Keratinocyte (primary cell): ENCODE measurements at regions not wholly inside any gene's neighbourhood (a gene's known extent, or its start where the extent isn't known, plus 50 kb on each side); places are given as distances from the start of the nearest gene placed in this dataset.
"Not testable (repeated sequence)": the region's sequence is repeated elsewhere in the genome, so short reads cannot be mapped to it uniquely, and the experiment has no call there.

Experiments used
- DNase-seq: peaks from one replicate; pipeline ENCODE4 v3.0.0-alpha.2; 2011; ENCODE audit warnings: low read depth, missing footprints, low spot score
- FAIRE-seq: peaks from 2 replicates; lab custom pipeline; 2011; peaks lifted over from hg19 to GRCh38; lab: Jason Lieb, UNC
- H2AFZ ChIP-seq: 2 replicates; pipeline ENCODE4 v1.6.0; 2012; ENCODE audit warnings: low read length, control low read depth, inconsistent platforms; ENCODE audit not compliant: control insufficient read depth
- H3K27ac ChIP-seq: 2 replicates; pipeline ENCODE4 v1.5.1; 2011; ENCODE audit warnings: low read length; ENCODE audit not compliant: control insufficient read depth, insufficient read depth
- H3K27me3 ChIP-seq: 3 replicates; pipeline ENCODE4 v1.6.0; 2011; ENCODE audit warnings: low read length; ENCODE audit not compliant: control insufficient read depth, insufficient read depth; ENCODE audit errors: extremely low read depth
- H3K36me3 ChIP-seq, 2 experiments: 2 replicates in 1 of 2; 3 replicates in 1 of 2; pipeline ENCODE4 v1.5.1; 2011; ENCODE audit warnings: low read length in 2 of 2, mild to moderate bottlenecking in 1 of 2; ENCODE audit not compliant: control insufficient read depth in 2 of 2, insufficient read depth in 2 of 2; ENCODE audit errors: extremely low read depth in 1 of 2
- H3K4me1 ChIP-seq: 3 replicates; pipeline ENCODE4 v1.5.1; 2011; ENCODE audit warnings: low read length; ENCODE audit not compliant: control insufficient read depth, insufficient read depth; ENCODE audit errors: extremely low read depth
- H3K4me2 ChIP-seq: 3 replicates; pipeline ENCODE4 v1.6.0; 2011; ENCODE audit warnings: low read depth, low read length; ENCODE audit not compliant: control insufficient read depth, insufficient read depth; ENCODE audit errors: extremely low read depth
- H3K4me3 ChIP-seq, 3 experiments: fragments of 200-600 bp in 1 of 3; sonication (generic) in 1 of 3; 2 replicates in 2 of 3; 3 replicates in 1 of 3; pipeline ENCODE4 v1.5.1; 2011 to 2016; ENCODE audit warnings: low read length in 3 of 3, mild to moderate bottlenecking in 3 of 3, control low read depth in 2 of 3, inconsistent platforms in 1 of 3, low read depth in 1 of 3, mixed read lengths in 1 of 3, mixed run types in 1 of 3, moderate library complexity in 1 of 3; ENCODE audit not compliant: control insufficient read depth in 2 of 3, insufficient read depth in 2 of 3; ENCODE audit errors: extremely low read depth in 1 of 3
- H3K79me2 ChIP-seq: 2 replicates; pipeline ENCODE4 v1.6.0; 2012; ENCODE audit warnings: low read length; ENCODE audit not compliant: control insufficient read depth, insufficient read depth
- H3K9ac ChIP-seq: 3 replicates; pipeline ENCODE4 v1.6.0; 2011; ENCODE audit warnings: low read length; ENCODE audit not compliant: control insufficient read depth, insufficient read depth; ENCODE audit errors: extremely low read depth
- H3K9me1 ChIP-seq: 3 replicates; pipeline ENCODE4 v1.6.0; 2011; ENCODE audit warnings: low read length; ENCODE audit not compliant: control insufficient read depth, insufficient read depth; ENCODE audit errors: extremely low read depth
- H3K9me3 ChIP-seq: 2 replicates; pipeline ENCODE4 v1.5.1; 2012; ENCODE audit warnings: low read depth, low read length; ENCODE audit not compliant: control insufficient read depth
- H4K20me1 ChIP-seq: 3 replicates; pipeline ENCODE4 v1.6.0; 2011; ENCODE audit warnings: low read length; ENCODE audit not compliant: control insufficient read depth, insufficient read depth; ENCODE audit errors: extremely low read depth
- EZH2 ChIP-seq: IDR thresholded peaks from one replicate; pipeline ENCODE4 v1.6.1; 2012; ENCODE audit warnings: inconsistent platforms, mild to moderate bottlenecking, low read length, moderate library complexity
- dilution Hi-C: fragments of 300-500 bp; cut with MboI; formaldehyde crosslinking; loops from one replicate; pipeline ENCODE4 v1.7.0; 2020; ENCODE audit warnings: low sequenced_read_pairs; ENCODE audit not compliant: extremely low pct_ligation_motif_present
- TF ChIP-seq, protein P1 (sequence below), 3 experiments: IDR thresholded peaks in 1 of 3; conservative IDR thresholded peaks in 1 of 3; optimal IDR thresholded peaks in 1 of 3; 2 replicates in 2 of 3; 3 replicates in 1 of 3; pipeline versions ENCODE3 to v1.5.1; 2011; ENCODE audit warnings: low read length in 3 of 3, mild to moderate bottlenecking in 3 of 3, moderate library complexity in 2 of 3, control low read depth in 1 of 3, inconsistent platforms in 1 of 3; ENCODE audit not compliant: insufficient read depth in 2 of 3; ENCODE audit errors: extremely low read depth in 1 of 3

GRCh38 chr2:3904061-3904460 lies 200.7 kb downstream of the DCDC2C start:
- FAIRE-seq: no peak
- no peak overlapping the region for H2AFZ ChIP-seq
- no peak overlapping the region for H3K4me3 ChIP-seq
- no peak for DNase-seq
- dilution Hi-C loops: no loop called here
- H4K20me1 ChIP-seq: no peaks in the 10 kb centered on the region
- H3K27ac ChIP-seq: no peak overlapping the region
- H3K36me3 ChIP-seq: no peaks in the 10 kb centered on the region
- H3K9me3 ChIP-seq: no peaks in the 10 kb centered on the region
- H3K9me1 ChIP-seq: no peaks in the 10 kb centered on the region
- H3K27me3 ChIP-seq: no peaks in the 10 kb centered on the region
- no peaks in the 10 kb centered on the region for H3K4me1 ChIP-seq
- H3K4me2 ChIP-seq: no peak overlapping the region
- H3K79me2 ChIP-seq: no peaks in the 10 kb centered on the region
- TF ChIP-seq EZH2: no peak
- TF ChIP-seq, protein P1, sequence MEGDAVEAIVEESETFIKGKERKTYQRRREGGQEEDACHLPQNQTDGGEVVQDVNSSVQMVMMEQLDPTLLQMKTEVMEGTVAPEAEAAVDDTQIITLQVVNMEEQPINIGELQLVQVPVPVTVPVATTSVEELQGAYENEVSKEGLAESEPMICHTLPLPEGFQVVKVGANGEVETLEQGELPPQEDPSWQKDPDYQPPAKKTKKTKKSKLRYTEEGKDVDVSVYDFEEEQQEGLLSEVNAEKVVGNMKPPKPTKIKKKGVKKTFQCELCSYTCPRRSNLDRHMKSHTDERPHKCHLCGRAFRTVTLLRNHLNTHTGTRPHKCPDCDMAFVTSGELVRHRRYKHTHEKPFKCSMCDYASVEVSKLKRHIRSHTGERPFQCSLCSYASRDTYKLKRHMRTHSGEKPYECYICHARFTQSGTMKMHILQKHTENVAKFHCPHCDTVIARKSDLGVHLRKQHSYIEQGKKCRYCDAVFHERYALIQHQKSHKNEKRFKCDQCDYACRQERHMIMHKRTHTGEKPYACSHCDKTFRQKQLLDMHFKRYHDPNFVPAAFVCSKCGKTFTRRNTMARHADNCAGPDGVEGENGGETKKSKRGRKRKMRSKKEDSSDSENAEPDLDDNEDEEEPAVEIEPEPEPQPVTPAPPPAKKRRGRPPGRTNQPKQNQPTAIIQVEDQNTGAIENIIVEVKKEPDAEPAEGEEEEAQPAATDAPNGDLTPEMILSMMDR (optimal IDR thresholded peaks at IDR 0.05 in 1 of 3, IDR thresholded peaks at IDR 0.05 in 1 of 3, conservative IDR thresholded peaks at IDR 0.05 in 1 of 3; ENCODE audit: extremely low read depth in 1 of 3, insufficient read depth in 2 of 3, low read length in 3 of 3): no peak
- no peak overlapping the region for H3K9ac ChIP-seq

DNA sequence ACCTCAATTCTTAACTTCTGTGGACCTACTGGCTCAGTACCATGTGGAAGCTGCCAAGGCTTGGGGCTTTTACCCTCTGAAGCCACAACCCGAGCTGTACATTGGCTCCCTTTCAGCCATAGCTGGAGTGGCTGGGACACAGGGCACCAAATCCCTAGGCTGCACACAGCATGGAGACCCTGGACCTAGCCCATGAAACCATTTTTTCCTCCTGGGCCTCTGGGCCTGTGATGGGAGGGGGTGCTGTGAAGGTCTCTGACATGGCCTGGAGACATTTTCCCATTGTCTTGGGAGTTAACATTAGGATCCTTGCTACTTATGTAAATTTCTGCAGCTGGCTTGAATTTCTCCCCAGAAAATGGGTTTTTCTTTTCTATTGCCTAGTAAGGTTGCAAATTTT lies 205.1 kb downstream of the DCDC2C start:
- H3K27ac ChIP-seq, H3K9me1 ChIP-seq, H3K27me3 ChIP-seq, H3K4me3 ChIP-seq, H3K4me2 ChIP-seq, FAIRE-seq, H3K79me2 ChIP-seq, H3K36me3 ChIP-seq, DNase-seq, H3K4me1 ChIP-seq, H2AFZ ChIP-seq, H4K20me1 ChIP-seq, H3K9ac ChIP-seq, H3K9me3 ChIP-seq, dilution Hi-C loops: not testable (repeated sequence)

DNA sequence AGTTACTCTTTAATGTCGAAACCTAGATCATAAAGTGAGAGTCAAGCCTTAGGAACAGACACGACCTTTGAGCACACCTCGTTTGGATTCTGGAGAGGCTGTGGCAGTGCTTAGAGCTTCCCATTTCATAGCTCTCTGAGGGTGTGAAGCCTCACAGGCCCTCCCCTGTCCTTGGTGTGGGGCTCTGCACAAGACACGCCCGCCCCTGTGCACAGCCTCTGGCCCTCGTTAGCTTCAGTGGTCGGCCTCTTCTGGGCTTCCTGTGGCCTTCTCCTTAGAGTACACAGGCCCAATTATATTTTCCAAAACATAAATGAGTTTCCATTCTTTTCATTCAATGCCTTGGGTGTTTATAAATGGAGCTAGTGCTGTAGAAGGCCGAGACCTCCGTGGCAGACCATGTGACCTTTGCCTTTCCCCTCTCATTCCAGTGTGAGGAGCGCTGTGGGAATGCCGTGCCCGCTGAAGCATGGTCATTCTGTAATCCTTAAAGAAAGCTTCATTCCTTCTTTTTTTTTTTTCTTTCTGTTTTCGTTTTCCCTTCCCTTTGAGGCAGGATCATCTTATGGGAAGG lies 208.6 kb downstream of the DCDC2C start:
- Histone ChIP-seq H3K27me3 (no peaks in the 10 kb centered on the region), H3K27ac (no peak overlapping the region), H2AFZ (no peak overlapping the region), H3K9ac (no peak overlapping the region), H3K4me2 (no peak overlapping the region), H3K4me1 (no peaks in the 10 kb centered on the region), H3K9me3 (no peaks in the 10 kb centered on the region), H3K79me2 (no peaks in the 10 kb centered on the region), H3K36me3 (no peaks in the 10 kb centered on the region), H4K20me1 (no peaks in the 10 kb centered on the region), H3K9me1 (no peaks in the 10 kb centered on the region), H3K4me3 (no peak overlapping the region)
- TF ChIP-seq EZH2: no peak
- TF ChIP-seq, protein P1 (optimal IDR thresholded peaks at IDR 0.05 in 1 of 3, IDR thresholded peaks at IDR 0.05 in 1 of 3, conservative IDR thresholded peaks at IDR 0.05 in 1 of 3; ENCODE audit: extremely low read depth in 1 of 3, insufficient read depth in 2 of 3, low read length in 3 of 3): no peak
- dilution Hi-C loops: no loop called here
- FAIRE-seq (no peak), DNase-seq (no peak)
